H7 (cell line): ENCODE measurements at regions not wholly inside any gene's neighbourhood (a gene's known extent, or its start where the extent isn't known, plus 50 kb on each side); places are given as distances from the start of the nearest gene placed in this dataset.
"Not testable (repeated sequence)": the region's sequence is repeated elsewhere in the genome, so short reads cannot be mapped to it uniquely, and the experiment has no call there.

Experiments
- DNase-seq: peaks from one replicate; pipeline ENCODE4 v3.0.0; 2012
- H3K27me3 ChIP-seq: 2 replicates; pipeline ENCODE4 v1.6.0; 2011; ENCODE audit warnings: mild to moderate bottlenecking, low read length; ENCODE audit not compliant: control insufficient read depth, insufficient read depth
- H3K36me3 ChIP-seq: replicated peaks from 2 replicates; pipeline ENCODE4 v1.5.1; 2011; ENCODE audit warnings: low read length; ENCODE audit not compliant: control insufficient read depth, insufficient read depth
- H3K4me3 ChIP-seq: 2 replicates; pipeline ENCODE4 v1.5.1; 2011; ENCODE audit warnings: low read depth, mild to moderate bottlenecking, control low read depth, low read length, moderate library complexity; ENCODE audit not compliant: insufficient read depth

DNA sequence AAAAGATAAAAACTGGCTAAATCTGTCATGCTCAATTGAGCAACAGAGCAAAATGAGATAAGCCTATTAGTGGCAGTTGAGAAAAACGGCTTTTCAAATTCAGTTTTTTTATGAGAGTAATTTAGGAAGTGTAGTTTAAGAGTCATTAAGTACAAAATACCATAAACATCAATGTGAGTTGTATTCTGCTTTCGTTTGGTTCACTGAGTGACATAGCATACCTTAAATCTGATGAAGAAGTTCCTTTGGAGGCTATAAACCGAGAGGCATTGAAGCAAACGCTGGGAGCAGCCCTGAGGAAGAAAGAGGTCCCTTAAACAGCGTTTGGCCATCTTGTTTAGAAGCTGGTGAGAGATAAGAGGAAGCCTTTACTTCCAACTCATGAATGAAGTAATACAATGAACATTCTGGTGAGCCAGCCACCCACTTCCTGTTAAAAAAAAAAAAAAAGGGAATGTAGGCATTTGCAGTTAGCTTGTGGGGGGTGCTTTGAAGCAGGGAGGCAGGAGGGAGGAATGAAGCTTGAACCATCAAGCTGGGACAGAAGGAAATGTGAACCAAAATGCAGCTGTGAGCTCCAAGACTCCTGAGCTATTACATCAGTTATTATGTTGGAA lies 132.3 kb downstream of the ZNF330 start:
- no peaks in the 10 kb centered on the region for H3K36me3 ChIP-seq
- no peak for DNase-seq
- H3K27me3 ChIP-seq = no peaks in the 10 kb centered on the region
- H3K4me3 ChIP-seq = no peak overlapping the region

DNA sequence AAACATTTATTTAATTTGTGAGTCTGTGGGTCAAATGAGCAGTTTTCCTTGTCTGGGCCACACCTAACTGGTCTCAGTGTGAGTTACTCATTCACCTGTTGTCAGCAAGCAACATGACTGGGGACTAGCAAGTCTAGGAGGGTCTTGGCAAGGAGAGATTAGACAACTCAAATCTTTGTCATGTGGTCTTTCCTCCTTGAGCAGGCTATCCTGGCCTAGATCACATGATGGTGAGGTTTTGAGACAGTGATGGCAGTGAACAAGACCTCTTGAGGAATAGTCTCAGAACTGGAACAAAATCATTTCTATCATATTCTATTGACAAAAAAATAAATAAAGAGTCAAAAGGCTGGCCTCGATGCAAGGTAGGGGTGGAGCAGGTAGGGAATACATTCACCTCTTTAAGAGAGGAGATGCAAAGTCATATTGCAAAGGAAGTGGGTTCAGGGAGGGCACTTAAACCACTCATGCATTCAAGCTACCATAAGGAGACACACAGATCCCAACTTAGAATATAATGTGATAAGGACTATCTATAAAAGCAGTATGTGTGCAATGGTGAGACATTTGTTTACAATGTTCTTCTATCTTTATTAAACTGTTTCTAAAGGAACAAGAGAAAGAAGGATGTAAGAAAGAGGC lies 135.7 kb downstream of the ZNF330 start:
- Histone ChIP-seq H3K27me3 (no peaks in the 10 kb centered on the region), H3K36me3 (no peaks in the 10 kb centered on the region), H3K4me3 (no peak overlapping the region)
- no peak for DNase-seq

- DNase-seq = no peak
- H3K27me3 ChIP-seq = no peaks in the 10 kb centered on the region
- H3K36me3 ChIP-seq = no peaks in the 10 kb centered on the region
- H3K4me3 ChIP-seq = no peak overlapping the region
Measured at GRCh38 chr4:141356963-141357335, 136.3 kb downstream of the ZNF330 start.

DNA sequence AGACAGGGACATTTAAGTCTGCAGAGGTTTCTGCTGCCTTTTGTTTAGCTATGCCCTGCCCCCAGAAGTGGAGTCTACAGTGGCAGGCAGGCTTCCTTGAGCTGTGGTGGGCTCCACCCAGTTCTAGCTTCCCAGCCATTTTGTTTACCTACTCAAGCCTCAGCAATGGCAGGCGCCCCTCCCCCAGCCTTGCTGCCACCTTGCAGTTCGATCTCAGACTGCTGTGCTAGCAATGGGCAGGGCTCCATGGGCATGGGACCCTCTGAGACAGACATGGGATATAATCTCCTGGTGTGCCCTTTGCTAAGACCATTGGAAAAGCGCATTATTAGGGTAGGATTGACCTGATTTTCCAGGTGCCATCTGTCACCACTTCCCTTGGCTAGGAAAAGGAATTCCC lies 147.5 kb downstream of the ZNF330 start:
- not testable (repeated sequence) for H3K4me3 ChIP-seq, DNase-seq, H3K27me3 ChIP-seq, H3K36me3 ChIP-seq

DNA sequence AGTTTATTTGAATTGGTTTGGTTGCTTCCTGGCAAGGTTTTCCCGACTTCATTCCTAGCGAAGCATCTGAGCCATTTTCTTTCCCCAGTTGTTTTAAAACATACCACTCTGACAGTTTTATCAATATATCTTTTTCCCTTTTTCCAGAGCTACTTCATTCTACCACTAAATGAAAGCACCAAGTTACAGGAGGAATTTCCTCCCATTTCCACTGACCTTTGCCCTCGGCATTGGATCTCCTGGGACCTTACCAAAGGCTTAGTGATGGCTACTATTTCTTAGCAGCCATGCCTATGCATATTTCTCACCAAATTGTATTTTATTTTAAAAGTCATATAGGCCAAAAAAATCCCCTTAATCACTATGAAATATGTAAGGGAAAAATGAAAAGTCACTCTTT lies 150.5 kb downstream of the ZNF330 start:
- no peak overlapping the region for H3K4me3 ChIP-seq
- no peaks in the 10 kb centered on the region for H3K36me3 ChIP-seq
- DNase-seq = no peak
- no peaks in the 10 kb centered on the region for H3K27me3 ChIP-seq

GRCh38 chr4:141375855-141376254 lies 155.2 kb downstream of the ZNF330 start:
- Histone ChIP-seq H3K27me3 (no peaks in the 10 kb centered on the region), H3K4me3 (no peak overlapping the region), H3K36me3 (no peaks in the 10 kb centered on the region)
- DNase-seq = peak; percentile 46

DNA sequence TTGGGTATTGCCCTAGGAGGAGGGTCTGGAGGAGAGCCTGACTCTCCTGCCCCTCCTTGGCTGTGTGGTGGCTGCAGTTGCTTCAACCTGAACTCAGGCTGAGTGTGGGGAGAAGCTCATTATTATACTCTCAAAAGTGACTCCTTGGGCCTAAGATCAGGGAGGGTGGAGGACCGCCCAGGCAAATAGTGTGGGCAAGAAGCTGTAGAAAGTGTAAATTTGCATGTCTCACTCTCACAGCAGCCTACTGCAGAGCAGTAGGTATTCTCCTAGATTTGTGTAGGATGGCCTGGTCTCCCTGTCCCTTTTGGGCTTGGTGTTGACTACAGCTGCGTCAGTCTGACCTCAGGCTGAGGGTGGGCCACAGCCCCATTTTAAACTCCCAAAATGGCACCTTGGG lies 156.1 kb downstream of the ZNF330 start:
- Histone ChIP-seq H3K4me3 (no peak overlapping the region), H3K27me3 (no peaks in the 10 kb centered on the region), H3K36me3 (no peaks in the 10 kb centered on the region)
- DNase-seq = no peak

- Histone ChIP-seq H3K4me3 (no peak overlapping the region), H3K27me3 (no peaks in the 10 kb centered on the region), H3K36me3 (no peaks in the 10 kb centered on the region)
- no peak for DNase-seq
Measured at GRCh38 chr4:141387299-141387698, 166.6 kb downstream of the ZNF330 start.

DNA sequence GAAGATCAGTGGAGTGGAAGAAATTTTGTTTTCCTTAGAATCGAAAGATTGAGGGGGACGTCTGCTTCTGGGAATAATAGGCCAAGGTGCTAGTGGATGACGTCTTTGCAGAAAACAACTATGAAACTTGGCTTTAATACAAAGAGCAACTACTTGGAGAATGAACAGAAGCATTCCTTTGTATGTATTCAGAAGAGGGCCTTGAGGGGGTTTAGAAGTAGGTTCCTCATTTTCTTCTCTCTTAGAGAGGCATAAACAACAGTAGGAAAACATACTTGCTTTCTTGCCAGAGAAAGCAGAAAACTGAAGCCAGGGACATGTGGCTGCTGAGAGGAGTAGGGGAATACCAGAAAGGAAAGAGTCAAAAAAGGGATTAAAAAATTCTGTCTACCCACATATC lies 167.8 kb downstream of the ZNF330 start:
- Histone ChIP-seq H3K4me3 (no peak overlapping the region), H3K27me3 (no peaks in the 10 kb centered on the region), H3K36me3 (no peaks in the 10 kb centered on the region)
- no peak for DNase-seq

DNA sequence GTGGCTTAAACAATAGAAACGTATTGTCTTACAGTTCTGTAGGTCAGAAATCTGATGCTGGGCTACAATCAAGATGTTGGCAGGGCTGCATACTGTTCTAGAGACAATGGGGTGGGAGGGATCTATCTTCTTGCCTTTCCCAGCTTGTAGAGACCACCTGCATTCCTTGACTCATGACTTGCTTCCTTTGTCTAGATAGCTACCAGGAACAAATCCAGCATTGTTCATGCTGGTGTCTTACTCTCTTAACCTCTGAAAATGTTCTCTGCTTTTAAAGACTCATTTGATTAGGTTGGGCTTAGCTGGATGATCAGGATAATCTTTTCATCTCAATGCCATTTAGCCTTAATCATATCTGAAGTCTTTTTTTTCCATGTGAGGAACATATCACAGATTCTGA lies 169.0 kb downstream of the ZNF330 start:
- Histone ChIP-seq H3K27me3 (no peaks in the 10 kb centered on the region), H3K36me3 (no peaks in the 10 kb centered on the region), H3K4me3 (no peak overlapping the region)
- DNase-seq = peak; percentile 11

GRCh38 chr4:141390571-141390970 lies 169.9 kb downstream of the ZNF330 start:
- Histone ChIP-seq H3K4me3 (no peak overlapping the region), H3K27me3 (no peaks in the 10 kb centered on the region), H3K36me3 (no peaks in the 10 kb centered on the region)
- no peak for DNase-seq

GRCh38 chr4:141391293-141391692 lies 170.6 kb downstream of the ZNF330 start:
- Histone ChIP-seq H3K36me3 (no peaks in the 10 kb centered on the region), H3K27me3 (no peaks in the 10 kb centered on the region), H3K4me3 (no peak overlapping the region)
- no peak for DNase-seq

DNA sequence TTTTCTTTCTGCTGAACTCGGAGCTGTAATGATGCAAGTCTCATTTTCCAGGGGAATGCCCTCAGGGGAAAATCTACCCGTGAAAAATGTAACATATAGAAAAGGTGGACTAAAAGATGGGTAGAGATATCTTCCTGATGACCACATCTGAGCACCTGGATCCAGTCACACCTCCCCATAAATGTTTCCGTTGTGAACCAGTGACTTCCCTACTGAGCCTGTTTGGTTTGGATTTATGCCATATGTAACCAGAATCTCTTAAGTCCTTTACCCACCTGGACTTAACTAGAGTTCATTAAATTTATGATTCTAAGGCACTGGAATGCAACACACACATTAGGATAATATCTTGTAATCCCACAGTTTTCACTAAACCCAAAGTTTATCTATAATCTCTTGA lies 171.1 kb downstream of the ZNF330 start:
- no peak for DNase-seq
- Histone ChIP-seq H3K4me3 (no peak overlapping the region), H3K27me3 (no peaks in the 10 kb centered on the region), H3K36me3 (no peaks in the 10 kb centered on the region)

DNA sequence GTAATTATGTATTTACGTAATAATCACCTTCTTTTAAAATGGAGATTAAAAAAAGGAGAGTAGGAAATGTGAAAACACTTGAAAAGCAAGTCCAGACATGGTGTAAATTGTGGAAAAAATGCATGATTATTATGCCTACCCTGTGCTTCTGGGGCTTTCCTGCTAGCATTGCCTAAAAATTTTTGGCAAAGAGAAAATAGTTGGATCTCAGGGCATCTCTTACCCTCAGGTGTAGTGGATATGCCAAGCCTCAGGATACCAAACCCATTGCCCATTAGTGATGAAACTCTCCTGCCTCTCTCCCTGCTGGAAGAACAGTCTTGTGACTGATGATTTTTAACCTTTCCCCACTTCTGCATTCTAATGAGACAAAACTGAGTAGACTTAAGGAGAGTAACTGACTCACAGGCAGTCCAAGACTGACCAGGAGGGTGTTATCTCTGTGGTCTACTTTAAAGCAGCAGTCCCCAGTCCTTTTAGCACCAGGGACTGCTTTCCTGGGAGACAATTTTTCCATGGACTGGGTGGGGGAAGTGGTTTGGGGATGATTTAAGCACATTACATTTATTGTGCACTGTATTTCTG lies 174.6 kb downstream of the ZNF330 start:
- no peaks in the 10 kb centered on the region for H3K36me3 ChIP-seq
- no peak for DNase-seq
- no peaks in the 10 kb centered on the region for H3K27me3 ChIP-seq
- H3K4me3 ChIP-seq = no peak overlapping the region

DNA sequence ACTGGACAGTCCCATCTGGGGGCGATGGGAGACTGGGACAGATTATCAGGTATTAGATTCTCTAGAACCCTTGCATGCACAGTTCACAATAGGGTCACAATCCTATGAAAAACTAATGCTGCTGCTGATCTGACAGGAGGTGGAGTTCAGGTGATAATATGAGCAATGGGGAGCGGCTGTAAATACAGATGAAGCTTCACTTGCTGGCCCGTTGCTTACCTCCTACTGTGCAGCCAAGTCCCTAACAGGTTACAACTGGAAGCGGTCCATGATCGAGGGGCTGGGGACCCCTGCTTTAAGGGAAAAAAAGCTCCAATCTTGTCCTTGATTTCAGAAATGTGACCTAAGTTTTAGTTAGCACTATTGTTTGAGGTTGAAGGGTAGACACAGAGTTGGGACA lies 175.2 kb downstream of the ZNF330 start:
- Histone ChIP-seq H3K27me3 (no peaks in the 10 kb centered on the region), H3K4me3 (no peak overlapping the region), H3K36me3 (no peaks in the 10 kb centered on the region)
- DNase-seq = no peak
